Amygdala (tissue), 56 donors: ENCODE measurements at regions not wholly inside any gene's neighbourhood (a gene's known extent, or its start where the extent isn't known, plus 50 kb on each side); places are given as distances from the start of the nearest gene placed in this dataset.

Experiments used
- DNase-seq, 56 donors: peaks; one replicate each; lab custom pipeline; 2025; lab: John Stamatoyannopoulos, UW

DNA sequence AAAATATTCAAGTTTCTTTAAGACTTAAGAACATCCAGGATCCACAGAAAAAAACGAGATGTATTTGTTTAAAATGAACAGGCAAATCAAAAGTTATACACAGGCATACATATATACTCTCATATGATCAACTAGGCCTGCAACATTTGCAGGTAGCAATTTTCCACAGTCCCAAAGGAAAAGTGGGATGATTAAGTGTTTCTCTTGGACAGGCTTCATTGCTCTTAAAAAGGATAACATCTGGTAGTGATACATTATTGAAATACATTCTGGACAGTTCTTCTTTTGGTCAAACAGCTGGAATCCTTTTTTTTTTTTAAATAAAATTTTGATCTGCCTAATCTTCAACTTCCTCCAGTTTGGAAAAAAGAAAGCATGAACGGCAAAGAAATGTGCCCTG is 114.8 kb upstream of the TDRD3 start:
- no peak for DNase-seq

- peak in 1 of 56 donors; percentile 33 for DNase-seq
These were observed 114.3 kb upstream of the TDRD3 start for GRCh38 chr13:60282708-60283107.

- no peak for DNase-seq
These were observed 110.3 kb upstream of the TDRD3 start for GRCh38 chr13:60286707-60287106.

GRCh38 chr13:60288569-60288968 is 108.5 kb upstream of the TDRD3 start:
- no peak for DNase-seq

- DNase-seq = no peak
These were observed 93.9 kb upstream of the TDRD3 start for GRCh38 chr13:60303166-60303565.

- DNase-seq = no peak
These were observed 85.5 kb upstream of the TDRD3 start for GRCh38 chr13:60311527-60311926.

- DNase-seq = peak in 2 of 56 donors; percentile 4 to 6
These were observed 84.0 kb upstream of the TDRD3 start for GRCh38 chr13:60312851-60313505.

GRCh38 chr13:60318186-60318585 is 78.8 kb upstream of the TDRD3 start:
- no peak for DNase-seq

- DNase-seq = no peak
These were observed 72.9 kb upstream of the TDRD3 start for GRCh38 chr13:60324131-60324530.

- no peak for DNase-seq
These were observed 70.7 kb upstream of the TDRD3 start for GRCh38 chr13:60326273-60326672.

DNA sequence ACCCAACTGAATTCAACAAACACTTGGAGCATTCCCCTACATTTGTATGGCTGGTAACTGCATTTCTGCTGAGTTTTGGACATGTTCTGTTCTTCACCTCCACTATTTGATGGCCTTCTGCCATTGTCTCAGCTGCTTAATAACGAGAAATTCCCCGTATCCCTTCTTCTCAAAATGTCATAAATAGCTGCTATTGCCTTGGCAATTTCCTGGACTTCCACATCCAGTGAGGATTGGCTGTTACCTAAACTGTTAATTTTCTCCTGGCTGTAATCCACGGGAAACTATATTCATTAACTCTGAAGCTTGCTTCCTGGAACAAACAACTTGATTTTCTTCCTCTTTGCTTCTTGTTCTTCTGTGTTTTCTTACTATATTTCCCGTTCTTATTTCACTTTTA is 69.5 kb upstream of the TDRD3 start:
- no peak for DNase-seq

- no peak for DNase-seq
These were observed 68.9 kb upstream of the TDRD3 start for GRCh38 chr13:60328073-60328472.

DNA sequence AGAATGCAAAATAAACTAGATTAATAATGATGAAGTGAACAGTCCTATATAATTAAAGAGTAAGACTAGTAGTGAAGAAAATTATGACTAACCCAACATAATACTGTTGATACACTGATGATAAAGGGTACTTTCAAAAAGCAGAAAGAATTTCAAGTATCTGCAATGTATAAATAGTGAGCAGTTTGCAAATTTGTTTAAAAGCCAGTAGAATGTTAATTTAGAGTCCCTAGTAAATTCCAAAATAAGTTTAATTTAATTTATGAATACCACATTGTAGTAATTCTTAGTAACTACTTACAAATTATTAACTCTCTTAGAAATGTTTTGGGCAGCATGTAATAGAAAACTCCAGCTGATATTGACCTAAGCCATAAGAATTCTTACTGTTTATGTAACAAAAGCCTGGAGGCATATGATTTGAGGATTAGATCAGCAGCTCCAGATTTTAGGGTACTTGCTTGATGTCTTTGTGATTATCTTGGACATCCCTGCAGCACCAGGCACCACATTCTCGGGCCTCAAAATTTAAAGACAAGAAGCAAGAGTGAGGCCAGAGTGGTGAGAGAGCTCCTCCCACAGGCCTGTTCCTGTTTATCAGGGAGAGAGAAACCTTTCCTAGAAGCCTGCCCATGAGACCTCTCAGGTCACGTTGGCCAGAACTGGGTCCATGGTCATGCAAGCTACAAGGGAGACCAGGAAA is 67.6 kb upstream of the TDRD3 start:
- peak in 1 of 56 donors; percentile 25 for DNase-seq

GRCh38 chr13:60331249-60332012 is 65.6 kb upstream of the TDRD3 start:
- no peak for DNase-seq

DNA sequence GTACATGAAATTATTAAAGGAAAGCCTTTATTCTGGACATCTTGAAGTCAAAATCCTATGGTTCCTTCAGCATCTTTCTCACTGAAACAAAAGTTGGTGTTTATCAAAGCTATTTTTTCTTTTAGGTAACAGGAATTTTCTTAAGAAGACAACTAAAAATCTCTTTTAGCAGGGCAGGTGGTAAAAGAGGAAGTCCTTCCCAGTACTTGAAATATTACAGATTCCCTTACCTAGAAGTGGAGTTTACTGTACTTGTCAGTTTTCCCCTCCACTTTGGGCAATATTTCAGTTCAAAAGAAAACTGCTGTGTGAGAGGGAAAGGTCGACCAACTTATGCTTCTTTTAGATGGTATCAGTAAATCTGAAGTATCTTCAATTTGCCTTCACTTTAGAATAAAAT is 64.3 kb upstream of the TDRD3 start:
- no peak for DNase-seq

DNA sequence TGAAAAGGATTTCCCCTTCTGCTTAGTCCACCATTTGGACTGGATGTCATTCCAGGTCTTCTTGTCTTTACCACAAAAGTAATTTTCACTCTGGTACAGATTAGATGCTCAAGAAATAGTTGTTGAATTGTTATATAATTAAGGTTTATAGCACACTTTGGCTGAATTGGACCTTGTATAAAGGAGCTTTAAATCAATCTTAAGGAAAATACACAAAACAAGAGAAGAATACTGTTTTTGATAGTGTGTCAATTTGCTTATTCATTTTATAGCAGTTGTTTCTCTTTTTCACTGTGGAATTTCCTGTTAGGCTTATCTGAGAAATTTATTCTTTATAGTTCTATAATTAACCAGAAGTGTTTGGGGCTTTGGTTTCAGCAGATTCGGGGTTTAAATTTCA is 62.7 kb upstream of the TDRD3 start:
- no peak for DNase-seq

GRCh38 chr13:60335531-60335930 is 61.5 kb upstream of the TDRD3 start:
- no peak for DNase-seq

DNA sequence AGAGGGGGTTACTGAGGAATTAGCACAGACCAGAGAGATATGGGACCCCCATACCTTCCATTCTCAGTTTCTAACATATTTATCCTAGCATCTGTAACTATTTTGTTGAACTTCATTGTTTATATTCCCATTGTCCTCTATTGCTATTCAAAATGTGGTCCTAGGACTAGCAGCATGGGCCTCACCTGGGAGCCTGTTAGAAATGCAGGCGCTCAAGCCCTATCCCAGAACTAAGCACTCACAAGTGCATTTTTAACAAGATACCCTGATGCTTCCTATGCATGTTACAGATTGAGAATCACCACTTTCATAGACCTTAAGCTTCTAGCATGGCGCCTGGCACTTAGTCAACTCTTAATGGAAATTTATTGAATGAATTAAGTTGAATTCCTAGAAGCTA is 58.3 kb upstream of the TDRD3 start:
- no peak for DNase-seq

- DNase-seq = no peak
These were observed 53.0 kb upstream of the TDRD3 start for GRCh38 chr13:60343978-60344377.

DNA sequence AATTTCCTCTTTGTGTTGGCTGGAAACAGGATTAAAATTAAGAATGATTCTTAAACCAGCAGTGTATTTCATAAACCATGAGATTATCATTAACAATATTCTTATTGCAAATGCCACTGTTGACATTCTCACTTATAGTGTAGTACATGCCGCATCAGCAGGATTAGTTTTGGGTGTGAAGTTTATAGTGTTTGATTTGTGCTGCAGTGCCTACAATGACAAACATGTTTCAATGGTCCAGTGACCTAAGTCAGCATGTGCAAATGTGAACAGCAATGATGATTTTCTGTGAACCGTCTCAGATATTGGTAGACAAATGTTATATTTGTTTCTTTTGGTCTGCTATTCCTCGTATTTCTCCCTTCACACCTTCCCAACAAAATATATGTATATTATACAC is 49.8 kb upstream of the TDRD3 start:
- DNase-seq = no peak
